Calu3 (cell line): ENCODE measurements at regions not wholly inside any gene's neighbourhood (a gene's known extent, or its start where the extent isn't known, plus 50 kb on each side); places are given as distances from the start of the nearest gene placed in this dataset.

ENCODE experiments used
- BruUV-seq: library from RNA; stranded (reverse); fragments of 400-500 nt; replicated peaks from 2 replicates; lab custom pipeline; 2021; lab: Mats Ljungman, UMichigan
- CTCF ChIA-PET: fragments of 300-600 bp; sonication (Branson Sonifier 250); formaldehyde crosslinking; loops from one replicate; lab custom pipeline; 2022; ENCODE audit warnings: antibody characterized with exemption; lab: Charles Lee
- DNase-seq: peaks from one replicate; pipeline ENCODE4 v3.0.0; 2022
- H3K27ac Mint-ChIP-seq: one replicate; pipeline ENCODE4 v1.8.0; 2022; ENCODE audit warnings: mixed read lengths; ENCODE audit not compliant: unreplicated experiment
- H3K27me3 Mint-ChIP-seq: one replicate; pipeline ENCODE4 v1.8.0; 2022; ENCODE audit warnings: mixed read lengths; ENCODE audit not compliant: unreplicated experiment
- H3K36me3 Mint-ChIP-seq: one replicate; pipeline ENCODE4 v1.8.0; 2022; ENCODE audit warnings: mild to moderate bottlenecking, moderate library complexity, mixed read lengths; ENCODE audit not compliant: insufficient read depth, unreplicated experiment
- H3K4me1 Mint-ChIP-seq: one replicate; pipeline ENCODE4 v1.8.0; 2022; ENCODE audit warnings: mild to moderate bottlenecking, low read depth, mixed read lengths; ENCODE audit not compliant: unreplicated experiment
- H3K4me3 Mint-ChIP-seq: one replicate; pipeline ENCODE4 v1.8.0; 2022; ENCODE audit warnings: mild to moderate bottlenecking, low read depth, moderate library complexity, mixed read lengths; ENCODE audit not compliant: unreplicated experiment
- H3K9me3 Mint-ChIP-seq: one replicate; pipeline ENCODE4 v1.8.0; 2022; ENCODE audit warnings: low read depth, mixed read lengths; ENCODE audit not compliant: unreplicated experiment
- intact Hi-C: fragments of 100-400 bp; cut with micrococcal nuclease; formaldehyde crosslinking; loops from one replicate; pipeline ENCODE4 v1.10.0; 2022; ENCODE audit not compliant: unreplicated experiment
- TF ChIP-seq, protein P1 (sequence below): fragments of 200-600 bp; IDR thresholded peaks from one replicate; pipeline ENCODE4 v1.8.0; 2022; ENCODE audit warnings: antibody characterized with exemption; ENCODE audit not compliant: unreplicated experiment

DNA sequence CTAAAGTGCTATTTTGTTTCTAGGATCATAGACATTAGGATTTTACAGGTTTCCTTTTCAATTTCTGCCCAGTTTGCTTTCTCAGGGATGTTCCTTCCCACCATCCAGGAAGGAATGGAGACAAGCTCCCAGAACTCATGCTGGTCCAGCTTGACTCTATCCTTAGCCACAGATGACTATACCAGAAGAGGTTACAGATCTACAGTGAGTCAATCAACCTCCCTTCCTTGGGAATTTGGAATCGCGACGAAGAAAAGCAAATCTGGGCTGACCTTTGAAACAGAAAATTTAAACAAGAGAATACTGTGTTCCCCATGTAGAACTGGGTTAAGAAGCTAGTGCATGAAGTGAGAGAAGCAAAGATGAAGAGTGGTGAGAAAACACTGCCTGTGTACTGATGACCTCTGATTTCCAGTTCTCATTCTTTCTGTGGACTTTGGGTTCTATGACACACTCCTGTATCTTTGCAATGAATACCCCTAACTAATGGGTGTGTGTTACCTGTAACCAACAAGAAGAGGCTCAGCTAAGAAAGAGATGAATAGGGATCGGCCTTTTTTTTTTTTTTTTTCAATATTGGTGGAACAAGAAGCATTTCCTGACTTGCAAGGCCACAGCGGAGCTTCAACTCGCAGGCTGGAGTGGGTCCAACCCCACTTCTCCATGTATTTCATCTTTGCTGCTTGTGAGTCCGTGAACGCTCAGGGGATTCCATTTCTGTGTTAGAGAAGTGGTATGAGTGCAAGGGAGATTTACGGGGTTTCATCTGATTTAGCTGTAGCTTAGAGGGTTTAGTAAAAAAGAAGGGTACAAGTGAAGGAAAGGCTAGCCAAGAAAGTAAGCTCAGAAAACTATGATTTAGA, 563.9 kb upstream of the CLINT1 start:
- BruUV-seq, result no TSS peak
- Mint-ChIP-seq H3K4me3 (no peak overlapping the region), H3K4me1 (no peaks in the 10 kb centered on the region), H3K27me3 (no peaks in the 10 kb centered on the region), H3K36me3 (no peaks in the 10 kb centered on the region), H3K27ac (no peak overlapping the region), H3K9me3 (peaks cover 5% of the 10 kb centered on the region)
- no peak for DNase-seq
- CTCF ChIA-PET, result no interaction called here
- TF ChIP-seq, protein P1, sequence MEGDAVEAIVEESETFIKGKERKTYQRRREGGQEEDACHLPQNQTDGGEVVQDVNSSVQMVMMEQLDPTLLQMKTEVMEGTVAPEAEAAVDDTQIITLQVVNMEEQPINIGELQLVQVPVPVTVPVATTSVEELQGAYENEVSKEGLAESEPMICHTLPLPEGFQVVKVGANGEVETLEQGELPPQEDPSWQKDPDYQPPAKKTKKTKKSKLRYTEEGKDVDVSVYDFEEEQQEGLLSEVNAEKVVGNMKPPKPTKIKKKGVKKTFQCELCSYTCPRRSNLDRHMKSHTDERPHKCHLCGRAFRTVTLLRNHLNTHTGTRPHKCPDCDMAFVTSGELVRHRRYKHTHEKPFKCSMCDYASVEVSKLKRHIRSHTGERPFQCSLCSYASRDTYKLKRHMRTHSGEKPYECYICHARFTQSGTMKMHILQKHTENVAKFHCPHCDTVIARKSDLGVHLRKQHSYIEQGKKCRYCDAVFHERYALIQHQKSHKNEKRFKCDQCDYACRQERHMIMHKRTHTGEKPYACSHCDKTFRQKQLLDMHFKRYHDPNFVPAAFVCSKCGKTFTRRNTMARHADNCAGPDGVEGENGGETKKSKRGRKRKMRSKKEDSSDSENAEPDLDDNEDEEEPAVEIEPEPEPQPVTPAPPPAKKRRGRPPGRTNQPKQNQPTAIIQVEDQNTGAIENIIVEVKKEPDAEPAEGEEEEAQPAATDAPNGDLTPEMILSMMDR, result no peak
- intact Hi-C loops, result no loop called here

- peaks cover 5% of the 10 kb centered on the region for H3K9me3 Mint-ChIP-seq
- H3K4me3 Mint-ChIP-seq, result no peak overlapping the region
- H3K27ac Mint-ChIP-seq, result no peak overlapping the region
- intact Hi-C loops, result no loop called here
- no peaks in the 10 kb centered on the region for H3K27me3 Mint-ChIP-seq
- H3K4me1 Mint-ChIP-seq, result no peaks in the 10 kb centered on the region
- BruUV-seq, result no TSS peak
- TF ChIP-seq, protein P1, result no peak
- CTCF ChIA-PET, result no interaction called here
- H3K36me3 Mint-ChIP-seq, result no peaks in the 10 kb centered on the region
- no peak for DNase-seq
Measured at GRCh38 chr5:158421319-158421718, 562.4 kb upstream of the CLINT1 start.

- CTCF ChIA-PET, result no interaction called here
- BruUV-seq, result no TSS peak
- Mint-ChIP-seq H3K4me1 (no peaks in the 10 kb centered on the region), H3K27me3 (no peaks in the 10 kb centered on the region), H3K4me3 (no peak overlapping the region), H3K36me3 (no peaks in the 10 kb centered on the region), H3K9me3 (peaks cover 7% of the 10 kb centered on the region), H3K27ac (no peak overlapping the region)
- intact Hi-C loops, result no loop called here
- no peak for DNase-seq
- TF ChIP-seq, protein P1, result no peak
Measured at GRCh38 chr5:158419186-158419585, 560.2 kb upstream of the CLINT1 start.

DNA sequence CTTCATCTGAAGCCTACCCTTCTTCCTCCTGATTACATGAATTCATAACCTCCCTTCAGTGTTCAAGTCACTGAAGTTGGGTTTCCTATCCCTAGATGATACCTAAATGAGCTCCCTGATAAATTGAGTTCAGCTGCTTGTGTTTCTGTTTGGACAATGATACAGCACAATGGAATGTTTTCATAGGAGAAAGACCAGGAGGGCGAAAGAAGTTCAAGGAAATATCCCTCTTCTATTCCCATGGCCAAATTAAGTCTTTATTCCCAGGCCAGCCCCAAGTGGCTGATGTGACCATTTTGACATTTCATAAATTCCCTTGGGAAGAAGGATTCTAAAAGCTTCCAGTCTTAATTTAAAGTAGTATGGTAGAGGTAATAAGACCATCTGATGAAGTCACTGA, 555.8 kb upstream of the CLINT1 start:
- CTCF ChIA-PET, result no interaction called here
- peaks cover 7% of the 10 kb centered on the region for H3K9me3 Mint-ChIP-seq
- H3K27me3 Mint-ChIP-seq, result no peaks in the 10 kb centered on the region
- DNase-seq, result no peak
- no peak overlapping the region for H3K27ac Mint-ChIP-seq
- no peak overlapping the region for H3K4me3 Mint-ChIP-seq
- TF ChIP-seq, protein P1, result no peak
- no TSS peak for BruUV-seq
- intact Hi-C loops, result no loop called here
- no peaks in the 10 kb centered on the region for H3K4me1 Mint-ChIP-seq
- no peaks in the 10 kb centered on the region for H3K36me3 Mint-ChIP-seq
